ENCODE measurements at regions not wholly inside any gene's neighbourhood (a gene's known extent, or its start where the extent isn't known, plus 50 kb on each side); places are given as distances from the start of the nearest gene placed in this dataset.

DNA sequence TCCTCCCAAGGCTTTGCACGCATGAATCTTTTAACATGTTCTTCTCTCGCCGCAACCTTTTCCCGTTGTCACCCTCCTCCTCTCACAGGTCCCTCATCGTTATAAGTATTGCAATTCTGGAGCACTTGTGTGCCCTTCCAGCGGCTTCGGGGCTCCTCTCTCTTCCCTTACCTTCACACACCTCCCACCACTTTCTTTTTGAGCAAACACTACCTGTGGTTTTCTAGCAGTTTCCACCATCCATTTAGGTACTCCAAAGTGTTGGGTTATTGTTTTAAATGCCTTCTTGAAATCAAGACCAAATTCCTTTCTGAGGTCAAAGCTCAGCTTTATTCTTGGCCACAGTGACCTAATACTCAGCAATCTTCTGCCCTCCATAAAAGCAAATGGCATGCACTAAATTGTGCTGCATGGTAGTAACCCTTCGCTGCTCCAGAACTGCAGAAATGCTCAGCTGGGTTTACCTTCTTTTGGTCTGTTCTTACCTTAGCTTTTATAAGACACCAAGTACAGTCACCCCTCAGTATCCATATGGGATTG lies 472.4 kb downstream of the SETD4 start:
- no peak for DNase-seq

DNA sequence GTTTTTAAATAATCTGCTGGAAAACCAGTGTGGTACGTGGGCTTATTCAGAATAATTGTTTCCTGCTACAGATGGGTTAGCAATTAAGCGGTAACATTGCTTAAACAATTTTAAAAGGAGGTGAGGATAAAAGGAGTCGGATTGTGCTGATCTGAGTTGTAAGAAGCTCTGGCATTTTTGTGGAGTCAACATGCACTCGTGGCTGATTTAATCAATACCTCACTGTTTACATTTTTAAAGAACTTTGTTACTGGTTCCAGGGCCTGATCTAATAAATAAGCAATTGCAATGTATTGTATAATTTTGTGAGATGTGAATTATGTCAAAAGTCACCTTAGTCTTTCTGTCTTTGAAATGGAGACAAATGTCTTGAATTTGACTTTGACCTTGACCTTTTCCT lies 474.0 kb downstream of the SETD4 start:
- DNase-seq = no peak

DNA sequence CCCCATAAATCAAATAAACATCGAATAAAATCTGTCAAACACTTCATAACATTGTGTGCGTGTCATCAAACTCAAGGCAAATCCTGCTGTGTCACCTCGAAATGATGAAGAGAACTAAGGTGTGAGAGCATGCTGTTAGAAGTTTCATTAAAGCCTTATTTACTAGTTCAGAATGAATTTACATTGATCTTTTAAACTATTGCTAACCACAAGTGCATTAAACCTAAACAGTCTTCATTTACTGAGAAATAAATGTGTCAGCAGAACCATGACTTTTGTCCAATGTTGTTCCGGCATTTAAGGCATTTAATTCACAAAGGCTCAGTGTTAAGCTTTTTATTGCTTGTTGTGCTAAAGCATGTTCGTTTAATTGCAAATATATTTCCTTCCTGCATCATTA lies 474.4 kb downstream of the SETD4 start:
- DNase-seq = no peak

DNA sequence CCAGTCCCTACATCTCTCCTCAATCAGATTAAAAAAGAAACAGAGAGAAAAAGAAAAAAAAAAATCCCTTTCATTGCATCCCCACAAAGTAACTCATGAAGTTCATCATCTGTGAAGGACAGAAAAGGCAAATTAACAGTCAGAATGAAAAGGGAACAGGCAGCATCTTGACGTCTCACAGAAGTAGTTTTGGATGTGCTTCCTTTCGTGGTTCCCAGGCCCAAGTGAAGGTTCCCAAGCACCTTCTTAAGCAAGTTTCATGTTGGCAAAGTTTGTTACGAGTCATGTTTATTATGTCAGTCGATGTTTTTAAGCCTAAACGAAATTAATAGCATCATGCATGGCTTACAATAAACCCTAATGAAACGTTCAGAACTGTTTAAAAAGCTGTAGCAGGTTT lies 475.2 kb downstream of the SETD4 start:
- DNase-seq = no peak

DNA sequence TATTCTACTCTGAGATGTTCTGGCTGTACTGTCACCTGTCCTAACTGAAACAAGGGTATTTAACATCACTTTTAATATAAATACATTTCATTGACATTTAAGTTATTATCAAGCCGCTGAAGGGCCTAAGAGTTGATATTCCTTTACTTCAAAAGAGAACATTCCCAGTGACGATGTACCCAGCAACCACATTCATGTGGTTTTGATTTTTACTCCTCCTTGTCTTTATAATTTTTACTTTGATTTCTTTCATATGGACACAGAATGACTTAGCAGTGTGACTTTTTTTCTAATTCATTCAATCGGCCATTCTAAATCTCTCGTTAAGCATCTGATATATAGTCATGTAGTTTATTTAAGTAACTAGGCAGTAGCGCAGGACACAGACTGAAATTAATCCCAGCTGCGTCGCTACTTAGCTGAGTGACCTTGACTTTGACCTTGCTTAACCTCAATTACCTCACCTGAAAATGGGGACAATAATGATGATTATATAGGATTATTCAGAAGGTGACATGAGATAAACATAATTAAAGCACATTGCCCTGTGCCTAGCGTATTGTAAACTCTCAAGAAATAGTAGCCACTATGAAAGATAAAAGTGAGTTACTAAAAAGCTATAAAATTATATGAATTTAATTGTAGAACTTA lies 476.6 kb downstream of the SETD4 start:
- DNase-seq = no peak

DNA sequence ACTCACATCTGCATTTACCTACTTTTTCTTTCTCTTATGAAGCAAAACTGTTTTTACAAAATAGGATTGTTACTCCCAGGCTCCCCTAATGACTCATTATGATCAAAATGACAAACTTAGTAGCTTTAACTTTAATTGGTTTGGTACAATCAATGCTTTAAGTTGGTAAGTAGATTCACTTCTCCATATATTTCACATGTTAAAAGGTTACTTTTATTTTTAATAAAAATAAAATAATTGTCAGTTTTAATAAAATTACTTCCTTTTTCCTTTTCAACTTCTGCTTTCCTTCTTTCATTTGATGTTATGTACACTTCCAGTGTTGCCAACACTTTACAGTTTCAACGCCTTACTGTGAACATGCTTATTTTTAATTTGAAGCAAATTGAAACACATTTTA lies 477.6 kb downstream of the SETD4 start:
- DNase-seq = no peak

DNA sequence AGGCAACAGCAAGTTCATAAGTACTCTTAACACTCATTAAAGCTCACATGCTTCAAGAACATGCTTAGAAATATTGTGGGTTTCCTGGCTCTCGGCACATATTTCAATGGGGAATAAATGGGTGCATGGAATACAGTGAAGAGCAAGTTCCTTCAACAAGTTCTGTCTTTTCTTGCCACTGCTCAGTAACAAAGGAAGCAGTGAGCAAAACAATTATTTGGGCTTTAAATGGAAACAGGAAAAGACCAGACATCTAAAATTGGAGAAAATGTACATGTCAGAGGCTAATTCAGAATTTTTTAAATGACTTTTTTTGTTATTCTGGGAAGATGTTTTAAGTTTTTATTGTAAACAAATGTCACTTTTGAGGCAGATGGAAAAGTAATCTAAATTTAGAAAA lies 478.7 kb downstream of the SETD4 start:
- no peak for DNase-seq

DNA sequence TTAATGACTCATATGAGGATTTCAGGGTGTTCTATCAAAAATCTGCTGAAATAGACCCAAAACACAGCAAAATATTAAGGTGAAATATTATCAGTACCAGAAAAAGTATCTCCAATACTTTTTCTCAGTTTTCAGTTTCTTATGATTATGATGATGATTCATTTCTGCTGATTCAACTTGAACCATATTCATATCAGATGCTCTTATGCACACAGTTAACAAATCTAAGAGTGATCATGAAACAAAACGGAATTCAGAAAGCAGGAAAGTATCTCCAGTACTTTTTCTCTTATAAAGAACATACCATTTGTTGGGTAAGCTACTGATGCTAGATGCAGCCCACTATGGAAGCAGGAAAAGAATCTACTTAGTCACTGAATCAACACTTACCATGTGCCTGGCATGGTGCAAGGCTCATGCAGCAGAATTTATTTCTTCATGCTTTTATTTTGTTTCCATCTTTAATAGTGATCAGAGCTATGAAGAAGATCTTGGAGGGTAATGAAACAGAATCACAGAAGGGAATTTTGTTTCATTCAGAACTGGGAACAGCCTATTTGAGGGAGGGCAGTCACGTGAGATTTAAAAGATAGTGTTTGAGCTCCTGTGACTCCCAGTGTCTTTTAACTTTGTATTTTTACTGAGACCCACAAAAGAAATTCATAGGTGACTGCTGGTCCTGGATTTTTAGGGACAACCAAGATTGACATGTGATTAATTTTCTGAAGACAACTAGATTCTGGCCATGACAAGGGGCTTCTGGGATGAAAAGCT lies 480.6 kb downstream of the SETD4 start:
- DNase-seq = no peak

DNA sequence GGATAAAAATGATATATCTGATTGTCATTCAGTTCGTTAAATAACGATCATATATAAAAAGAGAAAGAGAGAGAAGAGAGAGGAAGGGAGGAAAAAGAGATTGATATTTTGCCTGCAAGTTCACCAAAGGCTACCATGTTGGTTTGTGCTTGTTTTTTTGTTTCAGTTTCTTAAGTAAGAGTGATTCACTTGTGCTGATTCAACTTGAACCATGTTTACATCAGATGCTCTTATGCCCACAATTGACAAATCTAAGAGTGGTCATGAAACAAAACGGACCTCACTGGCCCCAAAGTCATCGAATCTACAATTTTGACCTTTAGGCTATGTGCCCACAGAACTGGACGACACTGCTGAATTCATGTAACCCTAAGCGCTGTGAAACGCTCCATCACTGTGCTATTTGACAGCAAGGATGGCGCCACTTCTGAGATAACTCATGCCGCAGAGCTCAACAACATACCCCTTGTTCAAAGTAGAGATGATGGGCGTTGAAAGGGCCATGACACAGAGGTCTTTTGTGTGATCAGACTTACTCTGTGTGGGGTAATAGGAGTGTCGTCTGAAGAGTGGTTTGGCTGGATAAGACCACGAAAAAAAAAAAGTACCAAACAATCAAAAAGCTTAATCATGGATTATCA lies 481.4 kb downstream of the SETD4 start:
- no peak for DNase-seq

DNA sequence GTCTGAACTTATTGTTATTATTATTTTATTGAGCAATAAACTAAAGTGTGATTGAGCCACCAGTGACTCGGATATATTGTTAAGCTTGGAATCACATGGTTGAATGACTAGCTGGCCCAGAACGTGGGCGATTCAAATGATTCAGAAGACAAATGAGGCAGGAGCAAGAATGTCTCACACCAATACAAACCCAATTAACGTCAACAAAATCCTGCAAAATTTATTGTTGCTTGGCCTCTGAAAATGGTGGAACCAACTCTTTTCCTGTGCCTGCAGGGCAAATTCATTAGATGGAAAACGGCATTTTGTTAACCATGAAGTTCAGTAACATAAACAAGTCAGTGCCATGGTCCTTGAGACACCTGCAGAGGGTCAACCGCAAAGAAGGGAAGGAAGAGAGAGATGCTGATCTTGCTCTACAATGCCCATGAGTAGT lies 482.0 kb downstream of the SETD4 start:
- no peak for DNase-seq

DNA sequence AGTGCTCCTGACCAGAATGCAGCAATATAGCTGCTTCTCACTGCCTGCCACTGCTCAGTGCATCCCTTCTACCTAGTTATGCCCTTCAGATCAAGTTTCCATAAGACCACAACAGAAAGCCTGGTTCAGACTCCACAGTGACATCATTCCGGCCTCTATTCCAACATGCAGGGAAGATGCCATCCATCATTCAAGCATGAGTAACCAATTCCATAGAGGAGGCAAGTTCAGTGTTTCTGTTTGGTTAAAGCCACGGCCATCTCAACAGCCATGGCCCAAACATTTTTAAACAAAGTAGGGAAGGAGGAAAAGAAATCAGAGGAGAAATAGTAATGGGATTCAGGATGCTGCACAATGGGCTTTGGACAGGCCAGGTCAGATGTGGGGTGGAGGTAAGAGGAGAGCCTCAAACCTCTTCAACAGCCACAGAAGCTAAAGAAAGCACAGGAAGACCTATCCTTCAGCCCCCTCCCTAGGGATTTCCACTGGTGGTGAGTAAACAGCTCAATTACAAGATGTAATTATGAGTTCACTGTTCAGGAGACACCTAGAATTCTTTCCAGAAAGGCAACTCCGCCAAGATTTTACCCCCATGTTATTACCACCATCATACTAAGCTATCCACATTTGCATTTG lies 484.9 kb downstream of the SETD4 start:
- DNase-seq = no peak

DNA sequence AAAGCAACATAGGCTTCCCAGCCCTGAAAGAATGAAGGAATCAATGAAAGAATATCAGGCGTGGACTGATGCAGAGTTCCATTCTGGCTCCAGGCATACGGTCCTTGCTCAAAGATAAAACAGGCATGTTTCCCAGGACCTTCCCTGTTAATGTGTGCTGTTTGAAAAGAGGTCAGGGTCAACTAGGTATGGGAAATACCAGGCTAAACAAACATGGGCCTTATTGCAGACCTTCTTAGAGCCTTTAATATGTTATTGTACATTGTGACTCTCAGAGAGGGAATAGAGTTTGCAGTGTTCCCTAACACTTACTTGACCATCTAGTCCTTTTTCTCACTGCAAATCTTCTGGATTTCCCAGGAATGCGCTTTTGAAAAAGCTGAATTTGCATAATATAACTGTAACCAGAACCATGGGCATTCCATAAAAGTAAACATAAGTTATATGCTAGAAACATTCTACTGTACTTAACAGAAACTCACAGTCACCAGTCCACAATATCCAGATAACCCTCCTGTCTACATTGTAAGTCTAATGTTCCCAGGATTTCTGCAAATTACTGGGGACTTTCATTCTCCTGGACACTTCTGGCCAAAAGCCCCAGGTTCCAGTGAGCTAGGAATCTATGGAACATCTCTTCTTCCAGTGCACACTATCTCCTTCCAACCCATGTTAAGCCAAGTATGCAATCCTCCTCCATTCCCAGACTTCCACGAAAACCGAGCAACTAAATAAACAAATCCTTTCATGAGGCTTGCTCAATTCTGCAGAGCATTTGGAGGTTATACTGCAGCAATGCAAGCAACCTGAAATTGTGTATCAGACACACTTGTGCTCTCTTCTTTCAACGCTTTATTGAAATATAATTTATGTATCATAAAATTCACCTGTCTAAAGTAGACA lies 486.6 kb downstream of the SETD4 start:
- DNase-seq = no peak

DNA sequence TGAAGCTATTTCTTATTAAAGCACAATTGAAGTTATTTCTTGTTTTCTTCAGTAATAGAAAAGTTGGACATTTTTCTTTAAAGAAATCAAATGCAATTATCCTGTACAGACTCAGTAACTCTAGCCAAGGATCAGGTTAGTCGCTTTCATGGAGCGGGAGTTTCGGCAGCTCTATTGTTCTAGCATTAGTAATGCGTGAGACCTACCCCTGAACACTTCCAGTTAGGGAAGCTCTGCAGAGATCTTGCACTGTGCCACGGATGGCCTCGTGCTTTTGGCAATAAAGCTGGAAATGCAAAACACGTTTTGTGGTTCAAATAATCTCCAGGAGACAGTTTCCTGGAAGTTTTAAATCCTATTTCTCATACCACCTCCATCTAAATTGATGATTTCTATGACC lies 488.4 kb downstream of the SETD4 start:
- DNase-seq = no peak

DNA sequence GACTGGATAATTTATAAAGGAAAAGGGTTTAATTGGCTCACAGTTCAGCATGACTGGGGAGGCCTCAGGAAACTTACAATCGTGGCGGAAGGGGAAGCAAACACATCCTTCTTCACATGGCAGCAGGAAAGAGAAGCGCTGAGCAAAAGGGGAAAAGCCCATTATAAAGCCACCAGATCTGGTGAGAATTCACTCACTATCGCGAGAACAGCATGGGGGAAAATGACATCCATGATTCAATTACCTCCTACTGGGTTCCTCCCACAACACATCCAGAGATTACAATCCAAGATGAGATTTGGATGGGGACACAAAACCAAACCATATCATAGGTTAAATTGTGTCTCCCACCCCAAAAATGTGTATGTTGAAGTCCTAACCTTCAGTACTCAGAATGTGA lies 491.7 kb downstream of the SETD4 start:
- DNase-seq = no peak

DNA sequence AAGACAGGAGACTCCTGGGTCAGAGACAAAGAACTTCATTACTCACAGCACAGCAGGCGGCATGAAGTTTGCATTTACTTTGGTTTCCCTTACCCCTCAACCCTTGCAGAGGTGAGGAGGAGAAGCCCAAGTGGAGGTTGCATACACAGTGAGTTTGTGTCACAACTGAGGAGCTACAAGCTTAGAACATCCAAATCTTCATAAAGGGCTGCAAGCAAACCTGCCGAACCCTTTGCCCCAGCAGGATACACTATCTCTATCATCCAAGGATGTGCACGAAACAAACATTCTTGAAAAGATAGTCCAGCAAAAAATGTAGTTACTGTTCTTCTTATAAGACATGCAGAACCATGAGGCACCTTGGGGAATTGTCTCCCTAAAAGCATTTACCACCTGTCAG lies 493.5 kb downstream of the SETD4 start:
- no peak for DNase-seq

DNA sequence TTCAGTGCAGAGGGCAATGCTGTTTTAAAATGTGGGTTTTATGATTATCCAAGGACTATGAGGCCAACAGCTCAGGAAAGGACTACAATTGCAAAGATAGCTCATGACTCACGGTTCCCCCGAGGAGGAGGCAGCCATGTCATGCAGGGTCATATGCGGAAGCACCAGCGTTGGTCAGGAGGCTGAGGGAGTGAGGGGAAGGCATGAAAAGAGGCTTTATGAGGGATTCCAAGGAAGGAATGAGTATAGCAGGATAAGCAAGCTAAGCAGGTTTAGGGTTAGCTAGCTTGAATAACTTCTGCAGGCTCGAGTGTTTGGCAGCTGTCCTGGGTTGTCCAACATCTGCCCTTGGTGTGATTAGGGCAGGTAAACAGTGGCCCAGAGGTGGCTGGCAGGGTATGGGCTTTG lies 495.1 kb downstream of the SETD4 start:
- no peak for DNase-seq

DNA sequence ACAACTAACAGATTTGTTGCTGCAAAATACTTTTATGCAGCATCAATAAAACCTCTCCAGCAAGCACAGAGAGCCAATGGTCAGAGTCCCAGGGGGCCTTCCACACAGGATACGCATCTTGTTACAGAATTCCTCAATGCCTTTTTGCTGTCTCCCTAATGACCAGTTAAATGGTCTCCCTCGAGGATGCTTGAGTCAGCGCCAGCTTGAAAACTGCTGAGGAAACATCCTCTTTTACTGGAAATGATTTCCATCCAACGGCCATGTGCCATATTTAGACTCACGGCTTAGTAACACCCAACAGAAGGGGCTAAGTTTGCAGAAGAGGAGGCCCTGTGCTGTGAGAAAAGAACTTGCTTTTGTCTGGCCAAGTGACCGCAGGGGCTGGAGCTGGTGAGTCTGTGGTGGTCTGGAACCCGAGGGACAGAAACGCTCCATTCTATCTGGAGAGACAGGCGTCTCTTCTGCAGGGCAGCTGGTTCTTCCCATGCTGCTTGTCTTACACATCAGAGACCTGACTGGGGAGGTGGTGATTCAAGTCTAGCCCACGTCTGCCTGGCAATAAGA lies 496.4 kb downstream of the SETD4 start:
- DNase-seq = no peak

DNA sequence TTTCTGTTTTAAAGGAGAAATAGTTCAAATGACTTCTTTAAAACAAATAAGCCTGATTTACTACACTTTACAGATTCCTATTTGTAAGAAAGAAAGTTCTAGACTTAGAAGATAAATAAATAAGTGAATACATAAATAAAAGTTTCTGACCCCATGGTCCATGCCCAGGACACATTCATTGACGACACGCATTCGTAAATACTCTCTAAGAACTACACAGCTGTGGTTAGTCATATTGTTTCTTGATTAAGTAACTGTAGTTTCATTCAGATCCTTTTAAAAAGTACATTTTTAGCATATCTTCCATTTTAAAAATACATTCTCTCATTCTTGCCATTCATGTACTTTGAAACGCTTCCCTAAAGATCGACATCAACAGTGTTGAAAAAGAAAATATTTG lies 497.4 kb downstream of the SETD4 start:
- no peak for DNase-seq

DNA sequence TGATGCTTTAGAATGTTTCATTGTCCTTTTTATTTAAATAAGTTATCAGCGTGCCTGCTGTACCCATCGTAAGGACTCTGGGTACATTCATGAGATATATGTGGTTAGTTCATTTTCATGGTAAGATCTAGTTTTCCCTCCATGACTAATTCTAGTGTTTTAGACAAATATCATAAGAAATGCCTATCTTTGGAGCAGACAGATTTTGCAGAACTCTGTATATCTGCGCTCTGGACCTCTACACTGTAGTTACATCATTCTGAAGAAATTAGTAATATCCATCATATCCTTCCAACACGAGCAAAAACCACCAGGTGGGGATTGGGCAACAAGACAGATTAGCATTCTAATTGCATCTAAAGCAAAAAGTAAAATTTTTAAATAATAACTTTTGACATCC lies 499.2 kb downstream of the SETD4 start:
- no peak for DNase-seq

DNA sequence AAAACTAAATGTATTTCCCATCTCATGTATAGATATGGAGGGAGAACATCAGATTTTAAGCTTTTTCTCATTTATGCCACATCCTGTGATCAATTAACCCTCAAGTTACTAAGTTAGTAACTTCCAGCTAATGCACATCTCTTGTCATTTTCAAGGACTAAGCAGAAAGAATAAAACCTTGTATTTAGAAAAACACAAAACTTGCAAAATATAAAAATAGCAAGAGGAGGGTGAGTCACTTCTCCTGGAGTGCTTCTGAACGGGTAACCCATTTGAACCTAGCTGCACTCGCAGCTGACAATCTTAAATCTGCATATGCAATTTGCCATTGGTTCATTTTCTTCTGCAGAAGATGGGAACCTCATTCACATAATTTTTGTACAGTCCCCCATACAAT lies 500.5 kb downstream of the SETD4 start:
- no peak for DNase-seq

DNA sequence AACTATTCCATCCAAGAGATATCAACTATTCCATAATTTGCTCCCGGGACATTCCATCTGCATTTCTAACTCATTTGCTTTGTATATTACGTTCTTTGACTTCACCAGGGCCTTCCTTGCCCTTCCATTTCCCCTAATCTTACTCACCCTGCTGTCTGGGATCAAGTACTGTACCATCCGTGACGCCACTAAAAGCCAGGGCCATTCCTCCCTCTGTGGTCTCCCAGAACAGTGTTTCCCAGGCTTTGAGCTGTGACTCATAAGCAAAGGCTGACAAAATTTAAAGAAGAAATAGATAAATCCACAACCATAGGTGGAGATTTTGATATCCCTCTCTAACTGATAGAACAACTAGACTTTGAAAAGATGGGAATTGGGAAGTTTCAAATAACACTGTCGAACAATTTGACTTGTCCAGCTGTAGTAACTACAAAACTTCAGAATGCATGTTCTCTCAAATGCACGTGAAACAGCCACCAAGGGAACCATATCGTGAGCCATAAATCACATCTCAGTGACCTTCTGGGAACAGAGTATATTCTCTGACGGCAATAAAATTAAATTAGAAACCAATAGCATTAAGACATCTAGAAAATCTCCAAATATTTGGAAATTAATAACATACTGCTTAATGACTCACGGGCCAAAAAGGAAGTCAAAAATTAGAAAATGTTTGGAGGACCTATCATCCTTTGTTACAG lies 501.0 kb downstream of the SETD4 start:
- no peak for DNase-seq
